ENCODE measurements at regions not wholly inside any gene's neighbourhood (a gene's known extent, or its start where the extent isn't known, plus 50 kb on each side); places are given as distances from the start of the nearest gene placed in this dataset.

- DNase-seq (no peak), ATAC-seq (no peak)
Measured at GRCh38 chr2:217407362-217407761, 547.5 kb upstream of the TNP1 start.

- DNase-seq (no peak), ATAC-seq (no peak)
Measured at GRCh38 chr2:217404236-217404760, 544.4 kb upstream of the TNP1 start.

- ATAC-seq: no peak
- no peak for DNase-seq
Measured at GRCh38 chr2:217402761-217403383, 543.0 kb upstream of the TNP1 start.

DNA sequence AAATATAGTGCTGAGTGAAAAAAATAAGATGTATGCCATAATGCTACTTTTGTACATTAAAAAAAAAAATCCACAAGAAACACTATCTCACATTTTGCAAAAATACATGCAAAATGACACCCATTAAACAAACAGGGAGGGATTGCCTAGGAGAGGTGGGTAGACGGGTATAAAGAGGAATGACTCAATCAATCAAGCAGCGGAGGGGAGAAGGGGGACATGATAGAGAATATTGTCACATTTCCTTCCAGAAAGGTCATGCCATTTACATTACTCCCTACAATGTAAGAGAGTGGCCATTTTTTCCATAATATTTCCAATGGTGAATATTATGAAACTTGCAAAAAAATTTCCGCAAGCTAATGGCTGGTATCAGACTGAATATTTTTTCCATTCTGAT lies 542.3 kb upstream of the TNP1 start:
- no peak for ATAC-seq

DNA sequence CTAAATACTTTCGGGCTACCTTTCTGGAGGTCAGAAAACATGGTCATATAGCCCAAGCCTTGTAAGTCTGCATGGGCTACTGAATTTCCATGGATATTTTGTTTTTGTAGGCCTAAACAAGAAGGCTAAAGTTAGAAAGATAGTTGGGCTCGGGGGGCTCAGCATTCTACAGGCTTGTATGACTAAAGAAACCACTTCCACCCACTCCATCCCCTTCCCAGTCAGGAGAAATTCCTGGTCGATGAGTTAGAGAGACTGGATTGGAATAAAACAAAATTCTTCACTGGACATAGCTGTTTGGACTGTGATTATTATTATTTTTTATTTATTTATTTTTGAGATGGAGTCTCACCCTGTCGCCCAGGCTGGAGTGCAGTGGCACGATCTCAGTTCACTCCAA lies 539.4 kb upstream of the TNP1 start:
- DNase-seq: no peak
- no peak for ATAC-seq

More for the DNA sequence above, 542.3 kb upstream of the TNP1 start:
- DNase-seq: no peak

- peak; percentile 9 for DNase-seq
- no peak for ATAC-seq
Measured at GRCh38 chr2:217398860-217399259, 539.0 kb upstream of the TNP1 start.

DNA sequence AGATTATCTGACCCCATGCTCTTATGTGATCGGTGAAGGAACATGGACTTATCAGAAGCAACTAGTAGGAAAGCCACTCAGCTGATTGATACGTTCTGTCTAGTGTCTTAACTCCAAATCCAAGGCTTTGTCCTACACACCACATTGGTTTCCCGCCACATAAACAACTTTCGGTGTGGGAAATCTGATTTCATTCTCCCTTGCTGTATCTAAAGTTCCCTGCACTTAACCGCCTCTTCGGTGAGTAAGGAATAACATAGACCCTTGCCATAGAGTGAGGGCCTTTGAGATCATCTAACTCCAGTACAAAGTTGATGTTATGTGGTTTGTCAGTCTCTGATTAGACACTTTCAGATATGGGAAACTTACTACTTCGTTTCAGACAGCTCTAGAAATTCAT lies 538.2 kb upstream of the TNP1 start:
- no peak for ATAC-seq
- DNase-seq: no peak

DNA sequence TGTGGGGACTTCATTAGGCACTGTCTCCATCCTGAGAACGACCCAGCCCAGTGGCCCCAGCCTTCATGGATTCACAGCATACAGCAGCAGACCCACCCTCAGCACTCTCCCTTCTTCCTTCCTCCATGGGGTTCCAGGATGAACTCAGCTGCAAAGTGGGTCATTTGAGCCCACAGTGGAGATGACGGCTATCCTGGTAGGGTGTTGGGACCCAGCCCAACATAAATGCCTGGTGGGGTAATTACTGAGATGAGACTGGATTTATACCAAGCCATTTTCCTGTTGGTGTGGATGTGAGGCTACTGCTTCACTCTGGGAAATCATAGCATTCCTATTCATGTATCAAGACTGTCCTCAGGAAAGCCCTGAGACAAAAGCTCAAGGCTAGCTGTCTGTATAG lies 536.7 kb upstream of the TNP1 start:
- ATAC-seq (no peak), DNase-seq (no peak)

GRCh38 chr2:217396165-217396564 lies 536.3 kb upstream of the TNP1 start:
- ATAC-seq (no peak), DNase-seq (no peak)

DNA sequence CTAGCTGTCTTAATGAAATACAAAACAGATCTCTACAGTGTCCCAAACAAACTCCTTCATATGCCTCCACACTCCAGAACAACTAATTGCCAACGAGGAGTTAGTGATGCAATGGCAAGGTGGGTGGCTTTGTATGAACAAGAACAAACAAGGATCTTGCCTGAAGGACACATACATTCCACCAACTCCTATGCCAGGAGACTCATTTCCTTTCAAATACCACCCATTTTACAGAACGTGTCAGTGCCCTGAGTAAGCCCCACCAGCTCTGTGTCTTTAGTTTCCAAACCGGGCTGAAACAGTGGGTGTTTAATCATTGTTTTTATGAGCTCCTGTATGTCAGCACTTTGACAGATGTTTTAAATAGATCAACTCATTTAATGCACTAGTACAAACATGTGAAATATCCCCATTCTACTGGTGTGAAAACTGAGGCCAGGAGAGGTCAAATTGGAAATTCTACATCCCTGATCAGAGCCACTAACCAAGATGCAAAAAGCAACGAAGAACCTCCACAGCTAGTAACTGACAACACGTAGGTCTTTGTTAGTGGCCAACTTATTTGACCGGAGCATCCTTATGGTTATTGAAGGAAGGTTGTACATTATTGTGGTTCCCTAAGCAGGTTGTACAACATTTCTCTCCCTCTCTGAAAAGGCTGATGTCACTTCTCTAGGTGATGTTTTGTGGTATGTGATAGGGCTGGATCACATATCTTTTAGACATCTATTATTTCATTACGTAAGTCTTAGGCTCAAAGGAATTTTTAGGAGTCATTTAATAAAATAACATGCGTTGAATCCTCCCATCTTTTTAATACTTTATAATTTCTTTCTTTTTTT lies 534.9 kb upstream of the TNP1 start:
- ATAC-seq (no peak), DNase-seq (no peak)

- DNase-seq (no peak), ATAC-seq (no peak)
Measured at GRCh38 chr2:217393585-217394032, 533.7 kb upstream of the TNP1 start.

DNA sequence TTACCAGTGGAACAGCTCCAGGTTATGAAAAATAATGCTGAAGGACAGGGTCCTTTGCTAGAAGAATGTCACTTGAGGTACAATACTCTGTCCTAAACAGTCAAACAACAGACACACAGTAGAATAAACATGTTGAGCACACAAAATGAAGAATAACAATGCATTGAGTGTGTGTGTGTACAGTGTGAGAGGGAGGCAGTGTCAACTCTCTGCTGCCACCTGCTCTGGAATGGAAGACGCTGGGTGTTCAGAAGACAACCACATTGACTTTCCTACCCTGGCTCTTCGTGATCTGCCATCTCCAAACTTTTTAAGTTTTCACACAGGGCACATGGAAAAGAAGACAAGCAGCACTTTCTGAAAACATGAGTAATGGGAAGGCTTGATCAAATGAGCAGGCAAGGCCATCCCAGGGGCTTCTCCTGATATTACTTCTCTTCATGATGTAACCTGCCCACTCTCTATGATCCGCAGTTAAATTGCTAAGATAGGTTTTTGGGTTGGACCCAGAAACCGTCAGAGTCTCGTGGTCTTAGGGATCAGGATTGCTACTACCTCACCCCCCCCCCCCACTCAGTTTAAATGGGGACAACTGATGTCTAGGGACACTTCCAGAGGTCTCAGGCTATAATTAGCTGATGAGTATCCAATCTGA lies 533.2 kb upstream of the TNP1 start:
- ATAC-seq (no peak), DNase-seq (no peak)

- ATAC-seq: no peak
Measured at GRCh38 chr2:217387776-217388387, 528.0 kb upstream of the TNP1 start.

GRCh38 chr2:217386041-217386440 lies 526.2 kb upstream of the TNP1 start:
- ATAC-seq: no peak
- DNase-seq: no peak

More at GRCh38 chr2:217387776-217388387, 528.0 kb upstream of the TNP1 start:
- no peak for DNase-seq

DNA sequence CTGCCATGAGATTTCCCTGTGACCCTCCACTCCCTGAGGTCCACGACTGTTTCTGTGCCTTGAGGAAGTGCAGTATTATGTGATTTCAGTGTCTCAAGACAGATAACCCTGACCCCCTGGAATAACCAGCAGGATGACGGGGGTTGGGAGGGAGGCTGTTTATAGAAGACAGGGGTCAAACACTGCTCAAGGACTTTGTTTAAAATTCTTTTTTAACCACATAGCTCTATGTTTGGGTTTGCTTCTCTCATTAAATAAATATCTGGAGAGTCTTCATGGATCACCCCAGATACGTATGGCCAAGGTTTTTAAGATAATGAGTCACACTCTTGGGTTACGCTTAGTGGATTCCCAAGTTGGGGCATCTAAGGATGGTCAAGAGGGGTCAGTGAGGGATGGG lies 523.8 kb upstream of the TNP1 start:
- ATAC-seq (no peak), DNase-seq (no peak)

DNA sequence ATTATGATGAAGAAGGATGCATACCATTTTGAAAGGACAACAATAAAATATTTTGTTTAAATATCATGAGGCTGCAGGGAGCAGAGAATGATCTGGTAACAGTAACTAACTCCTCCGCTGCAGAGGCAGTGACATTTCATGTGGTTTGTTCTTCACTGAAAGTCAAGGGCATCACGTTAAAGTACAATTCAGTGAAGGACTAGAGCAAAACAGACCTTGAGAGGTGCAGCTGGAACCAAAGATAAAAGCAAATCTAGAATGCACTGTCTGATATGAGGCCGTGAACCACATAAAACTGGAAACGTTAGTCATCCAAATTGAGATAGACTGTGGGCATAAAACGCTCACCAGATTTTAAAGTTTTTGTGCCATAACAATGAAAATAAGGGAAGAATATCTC lies 522.9 kb upstream of the TNP1 start:
- ATAC-seq: peak; percentile 59
- DNase-seq: no peak

- ATAC-seq: no peak
- DNase-seq: no peak
Measured at GRCh38 chr2:217379807-217380206, 519.9 kb upstream of the TNP1 start.

- ATAC-seq: no peak
- no peak for DNase-seq
Measured at GRCh38 chr2:217372794-217373193, 512.9 kb upstream of the TNP1 start.

GRCh38 chr2:217371781-217372213 lies 511.9 kb upstream of the TNP1 start:
- no peak for ATAC-seq

GRCh38 chr2:217370391-217370790 lies 510.5 kb upstream of the TNP1 start:
- DNase-seq (peak; percentile 18), ATAC-seq (peak; percentile 92)

More at GRCh38 chr2:217371781-217372213, 511.9 kb upstream of the TNP1 start:
- DNase-seq: no peak

- no peak for DNase-seq
- no peak for ATAC-seq
Measured at GRCh38 chr2:217367464-217367863, 507.6 kb upstream of the TNP1 start.

- DNase-seq (no peak), ATAC-seq (no peak)
Measured at GRCh38 chr2:217366966-217367365, 507.1 kb upstream of the TNP1 start.
